ENCODE measurements at regions not wholly inside any gene's neighbourhood (a gene's known extent, or its start where the extent isn't known, plus 50 kb on each side); places are given as distances from the start of the nearest gene placed in this dataset.

DNA sequence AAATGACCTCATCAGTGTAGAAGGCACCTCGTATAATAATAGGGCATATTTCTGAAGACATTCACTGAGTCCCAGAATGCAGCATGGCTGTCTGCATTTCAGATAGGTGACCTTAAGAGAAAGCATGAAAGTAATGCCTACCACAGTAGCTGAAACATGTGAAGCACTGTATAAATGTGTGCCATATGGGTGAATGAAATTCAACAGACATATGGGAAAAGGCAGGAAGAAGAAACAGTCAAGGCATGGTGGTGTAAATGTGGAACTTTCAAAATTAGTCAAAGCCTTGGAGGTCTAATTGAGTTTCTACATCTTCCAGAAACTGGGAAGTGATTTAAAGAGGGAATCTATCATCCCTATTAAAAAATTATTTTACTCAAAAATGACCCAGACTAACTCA lies 698.2 kb upstream of the GOT2 start:
- TF ChIP-seq, protein P1, sequence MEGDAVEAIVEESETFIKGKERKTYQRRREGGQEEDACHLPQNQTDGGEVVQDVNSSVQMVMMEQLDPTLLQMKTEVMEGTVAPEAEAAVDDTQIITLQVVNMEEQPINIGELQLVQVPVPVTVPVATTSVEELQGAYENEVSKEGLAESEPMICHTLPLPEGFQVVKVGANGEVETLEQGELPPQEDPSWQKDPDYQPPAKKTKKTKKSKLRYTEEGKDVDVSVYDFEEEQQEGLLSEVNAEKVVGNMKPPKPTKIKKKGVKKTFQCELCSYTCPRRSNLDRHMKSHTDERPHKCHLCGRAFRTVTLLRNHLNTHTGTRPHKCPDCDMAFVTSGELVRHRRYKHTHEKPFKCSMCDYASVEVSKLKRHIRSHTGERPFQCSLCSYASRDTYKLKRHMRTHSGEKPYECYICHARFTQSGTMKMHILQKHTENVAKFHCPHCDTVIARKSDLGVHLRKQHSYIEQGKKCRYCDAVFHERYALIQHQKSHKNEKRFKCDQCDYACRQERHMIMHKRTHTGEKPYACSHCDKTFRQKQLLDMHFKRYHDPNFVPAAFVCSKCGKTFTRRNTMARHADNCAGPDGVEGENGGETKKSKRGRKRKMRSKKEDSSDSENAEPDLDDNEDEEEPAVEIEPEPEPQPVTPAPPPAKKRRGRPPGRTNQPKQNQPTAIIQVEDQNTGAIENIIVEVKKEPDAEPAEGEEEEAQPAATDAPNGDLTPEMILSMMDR (IDR thresholded peaks at IDR 0.05) = no peak
- TF ChIP-seq POLR2A (IDR thresholded peaks at IDR 0.05) (no peak), EP300 (IDR thresholded peaks at IDR 0.05) (no peak)
